PC-3 (cell line): ENCODE measurements at regions not wholly inside any gene's neighbourhood (a gene's known extent, or its start where the extent isn't known, plus 50 kb on each side); places are given as distances from the start of the nearest gene placed in this dataset.

Experiments
- EZH2 ChIP-seq: fragments of 300-600 bp; sonication (generic); IDR thresholded peaks from one replicate; pipeline ENCODE4 v1.6.1; 2017; ENCODE audit warnings: antibody characterized with exemption, mild to moderate bottlenecking, low read length; ENCODE audit not compliant: unreplicated experiment
- TF ChIP-seq, protein P1 (sequence below): fragments of 300-600 bp; sonication (generic); conservative IDR thresholded peaks from 2 replicates; pipeline ENCODE4 v1.5.1; 2017; ENCODE audit warnings: antibody characterized with exemption, low read depth, mild to moderate bottlenecking, low read length

DNA sequence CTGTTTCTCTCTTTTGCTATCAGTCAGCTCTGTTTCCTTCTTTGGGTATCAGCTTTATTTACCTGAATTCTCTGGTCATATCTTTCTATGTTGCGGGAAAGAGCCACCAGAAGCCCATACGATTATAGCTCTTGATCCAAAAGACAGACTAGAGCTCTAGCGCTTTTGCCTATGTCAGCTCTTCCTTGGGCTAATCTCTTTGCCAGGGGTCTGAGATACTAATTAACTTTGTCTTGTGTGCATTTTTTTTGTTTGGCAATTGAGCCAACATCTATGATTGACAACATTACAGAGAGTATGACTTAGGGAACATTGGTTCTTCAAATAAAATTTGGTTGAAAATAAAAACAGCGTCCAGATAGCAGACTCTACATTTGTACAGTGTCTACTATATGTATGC, 603.0 kb downstream of the KCTD16 start:
- TF ChIP-seq, protein P1, sequence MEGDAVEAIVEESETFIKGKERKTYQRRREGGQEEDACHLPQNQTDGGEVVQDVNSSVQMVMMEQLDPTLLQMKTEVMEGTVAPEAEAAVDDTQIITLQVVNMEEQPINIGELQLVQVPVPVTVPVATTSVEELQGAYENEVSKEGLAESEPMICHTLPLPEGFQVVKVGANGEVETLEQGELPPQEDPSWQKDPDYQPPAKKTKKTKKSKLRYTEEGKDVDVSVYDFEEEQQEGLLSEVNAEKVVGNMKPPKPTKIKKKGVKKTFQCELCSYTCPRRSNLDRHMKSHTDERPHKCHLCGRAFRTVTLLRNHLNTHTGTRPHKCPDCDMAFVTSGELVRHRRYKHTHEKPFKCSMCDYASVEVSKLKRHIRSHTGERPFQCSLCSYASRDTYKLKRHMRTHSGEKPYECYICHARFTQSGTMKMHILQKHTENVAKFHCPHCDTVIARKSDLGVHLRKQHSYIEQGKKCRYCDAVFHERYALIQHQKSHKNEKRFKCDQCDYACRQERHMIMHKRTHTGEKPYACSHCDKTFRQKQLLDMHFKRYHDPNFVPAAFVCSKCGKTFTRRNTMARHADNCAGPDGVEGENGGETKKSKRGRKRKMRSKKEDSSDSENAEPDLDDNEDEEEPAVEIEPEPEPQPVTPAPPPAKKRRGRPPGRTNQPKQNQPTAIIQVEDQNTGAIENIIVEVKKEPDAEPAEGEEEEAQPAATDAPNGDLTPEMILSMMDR, result no peak
- no peak for TF ChIP-seq EZH2
